AG09309 (cell line): ENCODE measurements at regions not wholly inside any gene's neighbourhood (a gene's known extent, or its start where the extent isn't known, plus 50 kb on each side); places are given as distances from the start of the nearest gene placed in this dataset.

Experiments used
- DNase-seq: peaks from one replicate; pipeline ENCODE4 v3.0.0-alpha.2; 2010; ENCODE audit warnings: low read depth
- H3K4me3 ChIP-seq: 2 replicates; pipeline ENCODE4 v1.5.1; 2011; ENCODE audit warnings: mild to moderate bottlenecking, low read depth, low read length, moderate library complexity; ENCODE audit not compliant: control insufficient read depth
- TF ChIP-seq, protein P1 (sequence below): IDR thresholded peaks from 2 replicates; pipeline ENCODE4 v1.5.1; 2011; ENCODE audit warnings: mild to moderate bottlenecking, low read depth, low read length, inconsistent platforms; ENCODE audit not compliant: insufficient read depth, control insufficient read depth; ENCODE audit errors: missing control alignments

GRCh38 chr4:64022560-64022959 lies 386.7 kb downstream of the TECRL start:
- no peak for DNase-seq
- no peak overlapping the region for H3K4me3 ChIP-seq
- TF ChIP-seq, protein P1, sequence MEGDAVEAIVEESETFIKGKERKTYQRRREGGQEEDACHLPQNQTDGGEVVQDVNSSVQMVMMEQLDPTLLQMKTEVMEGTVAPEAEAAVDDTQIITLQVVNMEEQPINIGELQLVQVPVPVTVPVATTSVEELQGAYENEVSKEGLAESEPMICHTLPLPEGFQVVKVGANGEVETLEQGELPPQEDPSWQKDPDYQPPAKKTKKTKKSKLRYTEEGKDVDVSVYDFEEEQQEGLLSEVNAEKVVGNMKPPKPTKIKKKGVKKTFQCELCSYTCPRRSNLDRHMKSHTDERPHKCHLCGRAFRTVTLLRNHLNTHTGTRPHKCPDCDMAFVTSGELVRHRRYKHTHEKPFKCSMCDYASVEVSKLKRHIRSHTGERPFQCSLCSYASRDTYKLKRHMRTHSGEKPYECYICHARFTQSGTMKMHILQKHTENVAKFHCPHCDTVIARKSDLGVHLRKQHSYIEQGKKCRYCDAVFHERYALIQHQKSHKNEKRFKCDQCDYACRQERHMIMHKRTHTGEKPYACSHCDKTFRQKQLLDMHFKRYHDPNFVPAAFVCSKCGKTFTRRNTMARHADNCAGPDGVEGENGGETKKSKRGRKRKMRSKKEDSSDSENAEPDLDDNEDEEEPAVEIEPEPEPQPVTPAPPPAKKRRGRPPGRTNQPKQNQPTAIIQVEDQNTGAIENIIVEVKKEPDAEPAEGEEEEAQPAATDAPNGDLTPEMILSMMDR: no peak

DNA sequence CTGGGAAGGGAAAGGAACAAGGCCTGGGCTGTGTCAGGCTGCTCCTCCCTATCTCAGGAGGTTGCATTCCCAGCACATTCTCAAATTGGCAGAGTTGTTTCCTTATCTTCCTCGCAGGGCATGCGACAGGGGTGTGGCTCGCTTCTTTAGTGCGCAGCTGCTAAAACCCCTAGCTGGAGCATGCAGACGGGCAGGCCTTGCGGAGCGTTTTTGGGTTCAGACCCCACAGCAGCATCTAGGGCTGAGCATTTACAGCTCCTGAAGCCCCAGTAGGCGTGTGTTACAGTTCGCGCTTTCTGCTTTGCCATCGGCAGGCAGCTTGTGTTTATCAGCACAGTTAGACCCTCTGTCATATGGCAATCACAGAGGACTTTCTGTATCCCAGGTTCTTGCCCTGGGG lies 392.4 kb downstream of the TECRL start:
- TF ChIP-seq, protein P1: no peak
- no peak overlapping the region for H3K4me3 ChIP-seq
- DNase-seq: no peak

GRCh38 chr4:64014647-64015046 lies 394.6 kb downstream of the TECRL start:
- TF ChIP-seq, protein P1: no peak
- DNase-seq: no peak
- H3K4me3 ChIP-seq: no peak overlapping the region

- no peak for DNase-seq
- H3K4me3 ChIP-seq: no peak overlapping the region
- TF ChIP-seq, protein P1: no peak
These were observed 407.9 kb downstream of the TECRL start for GRCh38 chr4:64001229-64001898.

- DNase-seq: no peak
- H3K4me3 ChIP-seq: no peak overlapping the region
- TF ChIP-seq, protein P1: no peak
These were observed 409.0 kb downstream of the TECRL start for GRCh38 chr4:64000241-64000640.

DNA sequence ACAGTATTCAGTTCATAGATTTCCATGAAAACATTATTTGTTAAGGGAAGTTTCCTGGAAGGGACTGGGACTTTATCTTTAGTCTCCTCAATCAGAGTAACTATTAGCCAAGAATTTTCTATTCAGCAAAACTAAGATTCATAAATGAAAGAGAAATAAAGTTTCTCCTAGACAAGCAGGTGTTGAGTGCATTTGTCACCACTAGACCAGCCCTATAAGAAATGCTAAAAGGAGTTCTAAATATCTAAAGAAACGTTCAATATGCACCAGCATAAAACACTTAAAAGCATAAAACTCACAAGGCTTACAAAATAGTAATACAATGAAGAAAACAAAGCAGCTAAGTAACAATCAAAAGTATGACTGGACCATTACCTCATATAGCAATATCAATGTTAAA lies 423.0 kb downstream of the TECRL start:
- no peak for DNase-seq
- H3K4me3 ChIP-seq: no peak overlapping the region
- TF ChIP-seq, protein P1: no peak
